MCF 10A (cell line): ENCODE measurements at regions not wholly inside any gene's neighbourhood (a gene's known extent, or its start where the extent isn't known, plus 50 kb on each side); places are given as distances from the start of the nearest gene placed in this dataset.

ENCODE experiments used
- BruUV-seq: library from RNA; stranded (reverse); fragments of 400-500 nt; replicated peaks from 2 replicates; lab custom pipeline; 2021; lab: Mats Ljungman, UMichigan
- CTCF ChIA-PET: fragments of 300-600 bp; sonication (Branson Sonifier 250); formaldehyde crosslinking; extraction: SDS; loops from one replicate; lab custom pipeline; 2021; ENCODE audit warnings: antibody characterized with exemption, inconsistent platforms; lab: Yijun Ruan, JAX
- POLR2A ChIA-PET: fragments of 300-600, 350-650 bp; sonication (Branson Sonifier 250); formaldehyde crosslinking; extraction: SDS; loops from one replicate; lab custom pipeline; 2020; ENCODE audit warnings: antibody characterized with exemption, inconsistent platforms; lab: Yijun Ruan, JAX
- DNase-seq: peaks from one replicate; pipeline ENCODE4 v3.0.0-alpha.2; 2018; ENCODE audit not compliant: unreplicated experiment
- H3K27ac Mint-ChIP-seq: one replicate; pipeline ENCODE4 v1.8.0; 2022; ENCODE audit warnings: mild to moderate bottlenecking, low read depth, mixed read lengths; ENCODE audit not compliant: unreplicated experiment
- H3K27me3 Mint-ChIP-seq: one replicate; pipeline ENCODE4 v1.8.0; 2022; ENCODE audit warnings: mixed read lengths; ENCODE audit not compliant: insufficient read depth, unreplicated experiment
- H3K36me3 Mint-ChIP-seq: one replicate; pipeline ENCODE4 v1.8.0; 2022; ENCODE audit warnings: mild to moderate bottlenecking, moderate library complexity, mixed read lengths; ENCODE audit not compliant: insufficient read depth, unreplicated experiment
- H3K4me1 Mint-ChIP-seq: one replicate; pipeline ENCODE4 v1.8.0; 2022; ENCODE audit warnings: mixed read lengths; ENCODE audit not compliant: insufficient read depth, unreplicated experiment
- H3K4me3 Mint-ChIP-seq: one replicate; pipeline ENCODE4 v1.8.0; 2022; ENCODE audit warnings: mild to moderate bottlenecking, moderate library complexity, mixed read lengths; ENCODE audit not compliant: unreplicated experiment
- H3K9me3 Mint-ChIP-seq: one replicate; pipeline ENCODE4 v1.8.0; 2022; ENCODE audit warnings: mixed read lengths; ENCODE audit not compliant: unreplicated experiment
- intact Hi-C: fragments of 100-400 bp; cut with micrococcal nuclease; formaldehyde crosslinking; loops from 2 replicates; pipeline ENCODE4 v1.14.1; 2022
- TF ChIP-seq, protein P1 (sequence below): fragments of 200-600 bp; IDR thresholded peaks from one replicate; pipeline ENCODE4 v1.8.0; 2022; ENCODE audit warnings: antibody characterized with exemption, mild to moderate bottlenecking; ENCODE audit not compliant: unreplicated experiment

DNA sequence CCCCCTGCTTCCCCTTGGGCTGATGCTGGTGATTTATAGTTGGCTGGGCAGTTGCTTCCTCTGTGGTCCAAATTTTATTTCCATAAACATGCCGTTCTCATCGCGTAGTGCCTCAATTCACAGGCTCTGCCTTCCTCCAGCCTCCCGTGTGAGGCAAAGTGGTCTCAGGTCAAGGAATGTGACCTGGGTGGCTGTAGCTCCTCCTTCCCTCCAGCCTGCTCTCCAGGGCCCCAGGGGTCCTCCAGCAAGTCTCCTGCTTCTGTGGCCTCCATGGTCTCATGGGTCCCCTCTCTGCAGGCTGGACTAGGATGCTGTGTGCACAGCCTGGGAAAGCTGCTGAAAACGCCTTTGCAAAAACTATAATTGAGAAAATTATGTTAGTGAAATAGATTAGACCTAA is 694.1 kb downstream of the BRD1 start:
- H3K27me3 Mint-ChIP-seq = no peaks in the 10 kb centered on the region
- CTCF ChIA-PET = no interaction called here
- no peaks in the 10 kb centered on the region for H3K4me1 Mint-ChIP-seq
- no TSS peak for BruUV-seq
- H3K27ac Mint-ChIP-seq = no peak overlapping the region
- POLR2A ChIA-PET = no interaction called here
- TF ChIP-seq, protein P1, sequence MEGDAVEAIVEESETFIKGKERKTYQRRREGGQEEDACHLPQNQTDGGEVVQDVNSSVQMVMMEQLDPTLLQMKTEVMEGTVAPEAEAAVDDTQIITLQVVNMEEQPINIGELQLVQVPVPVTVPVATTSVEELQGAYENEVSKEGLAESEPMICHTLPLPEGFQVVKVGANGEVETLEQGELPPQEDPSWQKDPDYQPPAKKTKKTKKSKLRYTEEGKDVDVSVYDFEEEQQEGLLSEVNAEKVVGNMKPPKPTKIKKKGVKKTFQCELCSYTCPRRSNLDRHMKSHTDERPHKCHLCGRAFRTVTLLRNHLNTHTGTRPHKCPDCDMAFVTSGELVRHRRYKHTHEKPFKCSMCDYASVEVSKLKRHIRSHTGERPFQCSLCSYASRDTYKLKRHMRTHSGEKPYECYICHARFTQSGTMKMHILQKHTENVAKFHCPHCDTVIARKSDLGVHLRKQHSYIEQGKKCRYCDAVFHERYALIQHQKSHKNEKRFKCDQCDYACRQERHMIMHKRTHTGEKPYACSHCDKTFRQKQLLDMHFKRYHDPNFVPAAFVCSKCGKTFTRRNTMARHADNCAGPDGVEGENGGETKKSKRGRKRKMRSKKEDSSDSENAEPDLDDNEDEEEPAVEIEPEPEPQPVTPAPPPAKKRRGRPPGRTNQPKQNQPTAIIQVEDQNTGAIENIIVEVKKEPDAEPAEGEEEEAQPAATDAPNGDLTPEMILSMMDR = no peak
- intact Hi-C loops = no loop called here
- peaks cover 36% of the 10 kb centered on the region for H3K9me3 Mint-ChIP-seq
- H3K36me3 Mint-ChIP-seq = no peaks in the 10 kb centered on the region
- no peak for DNase-seq
- H3K4me3 Mint-ChIP-seq = no peak overlapping the region

DNA sequence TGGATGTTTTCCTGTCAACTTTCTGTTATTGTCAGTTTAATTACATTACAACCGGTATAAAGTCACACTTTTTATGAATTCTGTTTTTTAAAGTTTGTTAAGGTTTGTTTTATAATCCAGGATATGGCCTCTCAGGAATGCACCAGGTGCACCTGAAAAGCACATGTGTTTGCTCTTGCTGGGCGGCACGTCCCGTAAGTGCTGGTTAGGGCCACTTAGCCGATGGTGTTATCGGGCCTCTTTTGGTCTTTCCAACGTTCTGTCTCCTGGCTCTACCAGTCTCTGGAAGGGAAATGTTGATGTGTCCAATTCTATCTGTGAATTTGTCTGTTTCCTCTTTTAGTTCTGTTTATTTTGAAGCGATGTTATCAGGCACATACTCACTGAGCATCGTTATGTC is 695.7 kb downstream of the BRD1 start:
- ChIA-PET CTCF (no interaction called here), POLR2A (no interaction called here)
- H3K9me3 Mint-ChIP-seq = peaks cover 31% of the 10 kb centered on the region
- H3K36me3 Mint-ChIP-seq = no peaks in the 10 kb centered on the region
- no peak overlapping the region for H3K27ac Mint-ChIP-seq
- no peaks in the 10 kb centered on the region for H3K27me3 Mint-ChIP-seq
- DNase-seq = no peak
- H3K4me3 Mint-ChIP-seq = no peak overlapping the region
- intact Hi-C loops = no loop called here
- TF ChIP-seq, protein P1 = no peak
- no TSS peak for BruUV-seq
- H3K4me1 Mint-ChIP-seq = no peaks in the 10 kb centered on the region

DNA sequence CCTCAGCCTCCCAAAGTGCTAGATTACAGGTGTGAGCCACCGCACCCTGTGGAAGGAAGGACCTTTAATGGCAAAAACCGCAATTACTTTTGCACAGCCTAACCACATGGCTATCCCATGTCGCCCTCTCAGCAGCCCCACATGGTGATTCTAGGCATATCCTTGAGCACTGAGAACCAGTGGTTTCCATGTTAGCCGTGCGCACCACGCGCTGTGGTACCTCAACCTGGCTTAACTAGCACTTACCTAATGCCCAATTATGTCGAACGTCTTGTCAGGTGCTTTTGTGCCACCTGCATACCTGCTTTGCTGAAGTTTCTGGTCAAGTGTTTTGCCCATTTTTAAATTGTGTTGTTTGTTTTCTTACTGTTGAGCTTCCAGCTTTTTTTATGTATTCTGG is 697.9 kb downstream of the BRD1 start:
- Mint-ChIP-seq H3K36me3 (no peaks in the 10 kb centered on the region), H3K9me3 (peaks cover 30% of the 10 kb centered on the region), H3K27me3 (no peaks in the 10 kb centered on the region), H3K4me3 (no peak overlapping the region), H3K27ac (no peak overlapping the region), H3K4me1 (no peaks in the 10 kb centered on the region)
- intact Hi-C loops = no loop called here
- TF ChIP-seq, protein P1 = no peak
- POLR2A ChIA-PET = no interaction called here
- no TSS peak for BruUV-seq
- CTCF ChIA-PET = no interaction called here
- DNase-seq = no peak

DNA sequence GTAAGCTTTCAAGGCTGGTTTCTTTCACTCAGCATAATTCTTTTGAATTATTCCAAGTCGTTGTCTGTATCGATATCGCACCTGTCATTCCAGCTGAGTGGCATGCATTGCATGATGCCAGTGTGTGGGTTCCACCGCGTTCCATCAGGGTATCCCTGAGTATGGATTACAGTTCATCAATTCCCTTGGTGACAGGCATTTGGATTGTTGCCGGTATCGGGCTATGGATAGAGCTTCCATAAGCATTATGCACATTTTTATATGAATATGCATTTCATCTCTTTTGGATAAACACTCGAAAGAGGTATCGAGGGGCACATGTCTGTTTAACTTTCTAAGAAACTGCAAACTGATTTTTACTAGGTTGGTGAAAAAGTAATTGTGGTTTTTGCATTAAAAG is 698.8 kb downstream of the BRD1 start:
- DNase-seq = no peak
- Mint-ChIP-seq H3K27me3 (no peaks in the 10 kb centered on the region), H3K36me3 (no peaks in the 10 kb centered on the region), H3K27ac (no peak overlapping the region), H3K4me1 (no peaks in the 10 kb centered on the region), H3K4me3 (no peak overlapping the region), H3K9me3 (peaks cover 39% of the 10 kb centered on the region)
- TF ChIP-seq, protein P1 = no peak
- CTCF ChIA-PET = no interaction called here
- BruUV-seq = no TSS peak
- POLR2A ChIA-PET = no interaction called here
- intact Hi-C loops = no loop called here
